ENCODE measurements at regions not wholly inside any gene's neighbourhood (a gene's known extent, or its start where the extent isn't known, plus 50 kb on each side); places are given as distances from the start of the nearest gene placed in this dataset.
"Not testable (repeated sequence)": the region's sequence is repeated elsewhere in the genome, so short reads cannot be mapped to it uniquely, and the experiment has no call there.

GRCh38 chr2:88802026-88802425 is 110.6 kb downstream of the RPIA start:
- H3K4me3 ChIP-seq; DNase-seq; H3K36me3 ChIP-seq; H3K27me3 ChIP-seq; H3K4me1 ChIP-seq; H3K27ac ChIP-seq; intact Hi-C loops (cut with DNase I; ENCODE audit: low total_unique reads); H3K9me3 ChIP-seq: not testable (repeated sequence)

GRCh38 chr2:88807237-88807962 is 115.9 kb downstream of the RPIA start:
- TF ChIP-seq POLR2A (IDR thresholded peaks at IDR 0.05): no peak
- no peak for TF ChIP-seq CTCF (IDR thresholded peaks at IDR 0.05)
- intact Hi-C loops (cut with DNase I; ENCODE audit: low total_unique reads): no loop called here
- Histone ChIP-seq H3K4me3 (no peak overlapping the region), H3K36me3 (no peaks in the 10 kb centered on the region), H3K27me3 (no peaks in the 10 kb centered on the region), H3K4me1 (no peaks in the 10 kb centered on the region), H3K27ac (no peak overlapping the region), H3K9me3 (no peaks in the 10 kb centered on the region)
- DNase-seq: no peak

- TF ChIP-seq CTCF (IDR thresholded peaks at IDR 0.05) (no peak), POLR2A (IDR thresholded peaks at IDR 0.05) (no peak)
- Histone ChIP-seq H3K4me1 (no peaks in the 10 kb centered on the region), H3K27me3 (no peaks in the 10 kb centered on the region), H3K27ac (no peak overlapping the region), H3K4me3 (no peak overlapping the region), H3K36me3 (no peaks in the 10 kb centered on the region), H3K9me3 (no peaks in the 10 kb centered on the region)
- no peak for DNase-seq
- intact Hi-C loops (cut with DNase I; ENCODE audit: low total_unique reads): no loop called here
Measured at GRCh38 chr2:88808083-88808482, 116.6 kb downstream of the RPIA start.

DNA sequence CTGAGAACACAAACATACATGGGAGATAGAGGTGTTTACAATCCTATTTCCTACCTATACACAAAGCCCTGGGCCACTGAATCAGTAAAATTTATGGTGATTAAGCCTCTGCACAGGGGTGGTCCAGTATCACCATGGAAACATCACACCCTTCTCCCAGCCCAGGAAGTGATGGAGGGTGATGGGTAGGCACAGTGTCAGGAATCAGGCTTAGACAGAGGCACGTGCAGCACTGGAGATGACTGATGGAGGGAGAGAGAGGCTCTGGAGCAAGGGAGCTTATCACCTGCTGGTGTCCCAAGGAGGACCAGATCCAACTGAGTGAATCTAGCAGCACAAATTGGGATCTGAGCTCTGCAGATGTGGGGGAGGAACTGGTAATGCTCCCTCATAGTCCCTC is 117.2 kb downstream of the RPIA start:
- Histone ChIP-seq H3K36me3 (no peaks in the 10 kb centered on the region), H3K9me3 (no peaks in the 10 kb centered on the region), H3K4me1 (no peaks in the 10 kb centered on the region), H3K27me3 (no peaks in the 10 kb centered on the region), H3K4me3 (no peak overlapping the region), H3K27ac (no peak overlapping the region)
- intact Hi-C loops (cut with DNase I; ENCODE audit: low total_unique reads): no loop called here
- DNase-seq: no peak
- no peak for TF ChIP-seq POLR2A (IDR thresholded peaks at IDR 0.05)
- TF ChIP-seq CTCF (IDR thresholded peaks at IDR 0.05): no peak

DNA sequence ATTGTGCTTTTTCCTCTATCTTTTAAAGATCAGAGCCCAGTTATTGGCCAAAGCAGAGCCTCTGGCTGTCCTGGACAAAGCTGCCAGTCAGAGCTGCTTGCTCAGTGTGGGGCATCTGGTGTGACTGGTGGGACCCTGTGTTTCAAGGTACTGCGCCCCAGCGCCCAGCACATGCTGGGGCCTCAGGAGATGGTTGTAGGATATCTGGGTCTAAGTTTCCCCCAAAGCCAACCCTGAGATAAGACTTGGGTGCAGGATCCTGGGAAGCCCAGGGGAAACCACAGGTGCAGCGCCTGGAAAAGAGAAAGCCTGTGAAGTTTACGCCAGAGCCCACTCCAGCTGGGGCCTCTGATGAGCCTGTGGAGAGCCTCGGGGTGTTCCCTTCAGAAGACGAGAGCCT is 117.7 kb downstream of the RPIA start:
- Histone ChIP-seq H3K27me3 (no peaks in the 10 kb centered on the region), H3K27ac (no peak overlapping the region), H3K4me3 (no peak overlapping the region), H3K4me1 (no peaks in the 10 kb centered on the region), H3K36me3 (no peaks in the 10 kb centered on the region), H3K9me3 (no peaks in the 10 kb centered on the region)
- TF ChIP-seq POLR2A (IDR thresholded peaks at IDR 0.05): no peak
- no peak for TF ChIP-seq CTCF (IDR thresholded peaks at IDR 0.05)
- intact Hi-C loops (cut with DNase I; ENCODE audit: low total_unique reads): no loop called here
- DNase-seq: no peak

DNA sequence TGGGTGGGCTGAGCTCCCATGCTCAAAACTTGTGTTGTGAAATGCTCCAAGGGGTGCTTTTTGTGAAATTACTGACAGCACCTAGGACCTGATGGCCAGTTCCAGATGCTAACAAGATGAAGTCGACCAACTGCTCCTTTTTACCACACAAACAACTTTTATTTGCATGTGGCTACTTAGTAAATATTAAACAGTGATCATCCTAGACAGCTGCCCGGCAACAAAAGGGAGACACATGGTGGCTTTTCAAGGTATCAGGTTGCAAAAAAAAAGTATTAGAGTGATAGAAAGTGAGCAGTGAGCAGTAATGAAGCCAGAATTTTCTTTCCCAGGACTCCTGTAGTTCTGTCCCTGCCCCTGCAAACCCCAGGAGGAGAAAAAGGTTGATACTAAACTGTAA is 118.5 kb downstream of the RPIA start:
- intact Hi-C loops (cut with DNase I; ENCODE audit: low total_unique reads): no loop called here
- DNase-seq: no peak
- TF ChIP-seq CTCF (IDR thresholded peaks at IDR 0.05): no peak
- TF ChIP-seq POLR2A (IDR thresholded peaks at IDR 0.05): no peak
- H3K36me3 ChIP-seq: no peaks in the 10 kb centered on the region
- H3K4me3 ChIP-seq: no peak overlapping the region
- H3K9me3 ChIP-seq: no peaks in the 10 kb centered on the region
- no peaks in the 10 kb centered on the region for H3K4me1 ChIP-seq
- no peak overlapping the region for H3K27ac ChIP-seq
- no peaks in the 10 kb centered on the region for H3K27me3 ChIP-seq
